ENCODE measurements at regions not wholly inside any gene's neighbourhood (a gene's known extent, or its start where the extent isn't known, plus 50 kb on each side); places are given as distances from the start of the nearest gene placed in this dataset.

DNA sequence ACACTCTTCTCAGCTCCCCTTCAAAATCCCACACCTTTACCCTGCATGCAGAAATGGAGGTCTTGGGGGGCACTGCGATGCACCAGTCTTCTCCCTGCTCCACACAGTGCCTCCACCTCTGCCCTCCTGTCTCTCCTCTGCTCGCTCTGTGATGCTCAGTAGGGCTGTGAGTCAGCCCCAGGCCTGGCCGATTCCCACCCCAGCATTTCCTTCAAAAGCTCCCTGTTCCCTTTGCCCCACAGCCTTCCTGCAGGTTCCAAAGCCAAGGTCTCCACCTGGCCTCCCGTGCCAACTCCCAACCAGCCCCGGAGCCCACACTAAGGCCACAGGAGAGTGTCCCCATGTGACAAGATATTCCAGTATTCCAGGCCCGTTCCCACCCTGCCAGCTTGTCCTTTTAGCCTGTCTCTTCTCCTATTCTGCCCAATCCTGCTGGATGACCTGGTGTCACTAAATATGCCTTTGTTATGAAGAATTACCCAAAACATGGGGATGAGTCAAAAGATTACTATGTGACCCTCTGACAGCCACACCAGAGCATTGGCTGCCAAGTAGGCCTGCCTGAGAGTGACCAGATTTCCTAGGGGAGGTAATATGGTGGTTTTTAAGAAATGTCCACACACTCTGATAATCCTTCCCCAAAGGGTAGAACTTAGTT is 118.9 kb upstream of the NXT1 start:
- no peak for DNase-seq (ENCODE audit: low spot score)

DNA sequence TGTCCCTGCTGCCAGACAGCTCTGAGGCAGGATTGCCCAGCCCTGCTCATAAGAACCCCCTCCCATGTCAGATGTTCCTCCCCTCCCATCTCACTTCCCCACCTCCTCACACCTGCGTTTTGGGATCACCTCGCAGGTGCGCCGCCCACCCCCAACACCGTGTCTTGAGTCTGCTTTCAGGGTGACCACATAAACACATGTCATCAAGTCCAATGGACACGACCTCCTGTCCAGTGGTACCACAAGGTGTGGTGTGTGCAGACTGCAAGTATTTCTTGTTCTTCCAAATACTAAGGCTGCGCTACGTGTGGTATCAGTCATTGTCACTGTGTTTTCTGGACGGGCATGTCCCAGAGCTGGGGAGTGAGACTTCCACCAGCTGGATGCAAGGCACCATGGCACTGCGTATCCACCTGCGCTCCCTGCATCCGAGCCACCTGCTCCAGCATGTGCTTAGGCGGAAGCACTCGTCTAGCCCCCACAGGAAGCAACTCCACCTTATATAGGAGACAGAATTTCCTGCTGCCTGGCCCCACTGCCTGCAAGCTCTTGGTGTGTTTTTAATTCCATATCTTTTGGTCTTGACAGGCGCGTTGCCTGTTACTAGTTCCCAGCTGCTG is 119.7 kb upstream of the NXT1 start:
- DNase-seq (ENCODE audit: low spot score), result no peak

DNA sequence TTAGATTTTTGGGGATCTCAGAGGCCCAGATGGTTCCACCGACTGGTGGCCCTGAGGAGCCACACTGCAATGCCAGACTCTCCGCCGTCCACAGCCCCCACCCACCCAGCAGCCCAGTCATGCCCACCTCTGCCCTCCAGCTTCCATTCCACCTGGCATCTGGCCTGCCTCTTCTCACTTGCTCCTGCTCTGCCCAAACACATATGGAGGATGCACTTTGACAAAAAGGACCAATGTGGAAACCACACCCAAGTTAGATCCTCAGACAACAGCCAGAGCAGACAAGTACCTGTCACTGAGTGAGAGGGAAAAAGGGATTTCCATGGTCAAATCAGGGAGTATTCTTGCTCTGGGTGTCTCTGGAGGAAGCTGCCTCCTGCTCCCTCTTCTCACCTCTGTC is 120.6 kb upstream of the NXT1 start:
- no peak for DNase-seq (ENCODE audit: low spot score)

DNA sequence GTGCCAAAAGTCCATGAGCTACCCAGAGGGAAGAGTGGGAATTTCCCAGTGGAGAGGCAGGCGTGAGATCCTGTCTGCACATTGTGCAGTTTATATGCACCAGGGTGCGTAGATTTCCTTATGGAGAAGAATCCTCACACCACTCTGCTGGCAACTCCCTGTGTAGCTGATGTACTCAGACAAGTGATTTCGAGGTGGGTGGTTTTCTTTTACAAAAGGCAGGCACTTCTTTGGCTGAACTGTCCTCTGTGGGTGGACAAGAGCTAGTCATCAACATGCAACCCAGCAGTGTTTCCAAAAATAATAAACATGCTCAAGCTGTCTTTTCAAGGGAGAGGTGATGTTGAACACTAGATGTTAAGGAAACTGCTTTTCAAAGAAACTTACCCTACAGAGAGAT is 121.7 kb upstream of the NXT1 start:
- peak; percentile 58 for DNase-seq (ENCODE audit: low spot score)

DNA sequence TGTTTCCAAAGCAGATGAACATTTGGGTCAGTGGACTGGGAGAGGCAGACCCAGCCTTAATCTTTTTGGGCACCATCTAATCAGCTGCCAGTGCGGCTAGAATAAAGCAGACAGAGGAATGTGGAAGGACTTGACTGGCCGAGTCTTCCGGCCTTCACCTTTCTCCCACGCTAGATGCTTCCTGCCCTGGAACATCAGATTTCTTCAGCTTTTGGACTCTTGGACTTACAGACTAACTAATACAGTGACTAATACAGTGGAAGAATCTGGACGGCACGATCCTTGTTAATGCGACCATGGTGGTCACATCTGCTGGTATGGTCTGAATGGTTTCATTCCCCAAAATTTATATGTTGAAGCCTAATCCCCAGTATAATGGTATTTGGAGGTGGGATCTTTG is 122.6 kb upstream of the NXT1 start:
- DNase-seq (ENCODE audit: low spot score), result no peak

DNA sequence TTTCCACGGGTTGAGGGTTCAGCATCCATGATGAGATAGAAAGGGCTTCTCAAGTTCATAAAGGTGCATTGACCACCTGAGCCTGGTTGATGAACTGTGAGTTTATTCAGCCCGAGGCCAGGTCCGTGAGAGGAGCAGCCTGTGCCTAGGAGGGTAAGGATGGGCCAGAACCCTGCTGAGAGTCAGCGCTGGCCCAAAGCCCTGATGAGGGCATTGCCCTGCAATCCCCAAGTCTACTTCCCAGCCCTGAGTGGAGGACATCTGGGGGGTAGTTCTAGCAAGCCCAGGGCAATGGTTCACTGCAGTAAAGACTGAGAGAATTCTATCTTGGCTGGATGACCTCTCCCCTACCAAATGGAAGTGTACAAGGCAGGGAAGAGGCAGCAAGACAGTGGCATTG is 123.3 kb upstream of the NXT1 start:
- DNase-seq (ENCODE audit: low spot score), result no peak

DNA sequence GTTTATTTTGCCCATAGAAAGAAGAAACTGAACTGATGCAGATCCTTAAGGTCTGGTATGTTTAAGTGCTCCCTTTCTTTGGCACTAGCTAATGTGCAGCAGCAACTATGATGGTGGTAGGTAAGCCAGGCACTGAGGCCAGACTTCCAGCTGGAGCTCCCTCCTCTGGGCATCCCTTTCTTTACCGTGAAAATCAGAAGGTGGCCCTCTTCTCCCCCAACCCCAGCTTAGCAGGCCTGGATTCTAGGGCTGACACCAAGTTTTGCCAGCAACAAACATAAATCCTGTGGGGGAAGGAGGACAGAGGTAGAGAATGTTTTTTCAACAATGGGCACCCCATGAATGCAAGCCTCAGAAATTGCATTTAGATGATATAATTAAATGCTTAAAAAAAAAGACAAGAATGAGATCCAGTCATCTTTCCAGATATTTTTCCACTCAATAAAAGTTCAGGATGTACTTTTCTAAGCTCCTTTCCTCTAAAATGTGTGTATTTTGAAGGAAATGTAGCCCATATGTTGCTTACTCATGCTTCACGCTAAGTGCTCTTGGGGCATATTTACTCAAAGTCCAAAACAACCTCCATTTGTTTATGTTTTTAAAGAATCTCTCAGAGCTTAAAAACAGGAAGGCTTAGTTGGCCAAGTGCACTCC is 123.9 kb upstream of the NXT1 start:
- peak; percentile 76 for DNase-seq (ENCODE audit: low spot score)

DNA sequence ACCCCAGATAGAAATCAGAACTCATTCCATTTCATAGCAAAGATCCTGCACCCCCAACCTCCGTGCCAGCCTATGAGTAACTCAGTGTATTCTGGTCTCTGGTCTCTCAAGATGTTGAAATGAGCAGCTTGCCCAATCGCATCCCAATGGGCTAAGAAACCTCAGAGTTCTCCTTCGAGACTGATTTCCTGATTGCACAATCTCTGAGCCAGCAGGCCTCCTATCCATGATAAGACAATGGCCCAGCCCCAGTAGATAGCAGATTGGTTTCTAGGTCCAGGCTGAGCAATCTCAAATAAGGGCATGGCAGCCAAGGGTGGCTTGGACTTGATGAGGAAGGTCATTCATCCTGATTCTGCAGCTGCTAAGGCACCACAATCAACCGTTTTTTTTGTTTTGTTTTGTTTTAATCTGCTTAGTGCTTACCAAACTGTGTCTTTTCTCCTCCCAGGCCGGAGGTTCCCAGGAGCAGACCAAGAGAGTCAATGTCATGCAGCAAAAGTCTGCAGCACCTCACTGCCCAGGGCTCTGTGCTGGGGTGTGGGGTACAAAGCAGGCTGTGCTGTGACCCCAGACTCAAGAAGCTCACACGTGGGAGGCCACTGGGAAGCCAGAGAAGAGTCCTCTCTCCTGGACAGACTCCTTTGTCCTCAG is 125.1 kb upstream of the NXT1 start:
- DNase-seq (ENCODE audit: low spot score), result peak; percentile 90

DNA sequence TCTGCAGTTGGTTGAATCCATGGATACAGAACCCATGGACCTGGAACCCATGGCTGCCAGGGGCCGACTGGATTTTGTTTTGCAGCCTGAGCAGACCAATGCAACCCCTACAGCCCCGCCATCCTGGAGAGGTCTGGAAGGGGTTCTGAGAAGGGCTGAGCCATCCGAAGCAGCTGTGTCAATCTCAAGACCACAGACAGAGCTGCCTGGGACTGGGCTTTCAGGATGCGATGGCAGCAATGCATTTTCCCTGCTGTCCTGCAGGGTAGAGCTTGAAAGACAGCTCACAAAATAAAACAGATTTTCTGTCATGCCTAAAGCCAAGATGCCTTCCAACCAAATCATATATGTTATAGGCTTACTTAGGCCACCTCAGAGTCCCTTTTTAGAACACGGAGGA is 125.8 kb upstream of the NXT1 start:
- DNase-seq (ENCODE audit: low spot score), result no peak

DNA sequence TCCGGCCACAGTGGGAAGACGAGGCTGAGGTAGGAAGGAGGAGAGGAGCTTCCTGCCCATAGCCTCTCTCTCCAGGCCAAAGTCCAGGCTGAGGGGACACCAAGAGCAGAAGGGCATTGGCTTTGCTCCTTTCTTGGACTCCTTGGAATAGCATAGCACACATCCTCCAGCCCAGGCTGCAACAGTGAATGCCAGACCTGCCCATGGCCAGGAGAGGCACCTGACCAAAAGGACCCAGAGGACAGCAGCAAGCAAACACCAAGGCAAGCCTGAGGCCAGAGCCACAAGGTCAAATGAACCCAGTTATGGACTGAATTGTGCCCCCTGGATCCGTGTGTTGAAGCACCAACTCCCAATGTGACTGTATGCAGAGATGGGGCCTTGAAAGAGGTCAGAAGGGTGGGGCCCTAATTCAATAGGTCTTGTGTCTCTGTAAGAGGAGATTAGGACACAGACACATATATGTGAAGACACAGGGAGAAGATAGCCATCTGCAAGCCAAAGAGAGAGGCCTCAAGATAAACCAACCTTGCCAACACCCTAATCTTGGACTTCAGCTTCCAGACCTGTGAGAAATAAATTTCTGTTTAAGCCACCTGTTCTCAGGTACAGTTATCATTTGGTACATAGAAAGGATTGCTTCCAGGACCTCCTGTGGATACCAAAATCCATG is 126.5 kb upstream of the NXT1 start:
- DNase-seq (ENCODE audit: low spot score), result no peak

DNA sequence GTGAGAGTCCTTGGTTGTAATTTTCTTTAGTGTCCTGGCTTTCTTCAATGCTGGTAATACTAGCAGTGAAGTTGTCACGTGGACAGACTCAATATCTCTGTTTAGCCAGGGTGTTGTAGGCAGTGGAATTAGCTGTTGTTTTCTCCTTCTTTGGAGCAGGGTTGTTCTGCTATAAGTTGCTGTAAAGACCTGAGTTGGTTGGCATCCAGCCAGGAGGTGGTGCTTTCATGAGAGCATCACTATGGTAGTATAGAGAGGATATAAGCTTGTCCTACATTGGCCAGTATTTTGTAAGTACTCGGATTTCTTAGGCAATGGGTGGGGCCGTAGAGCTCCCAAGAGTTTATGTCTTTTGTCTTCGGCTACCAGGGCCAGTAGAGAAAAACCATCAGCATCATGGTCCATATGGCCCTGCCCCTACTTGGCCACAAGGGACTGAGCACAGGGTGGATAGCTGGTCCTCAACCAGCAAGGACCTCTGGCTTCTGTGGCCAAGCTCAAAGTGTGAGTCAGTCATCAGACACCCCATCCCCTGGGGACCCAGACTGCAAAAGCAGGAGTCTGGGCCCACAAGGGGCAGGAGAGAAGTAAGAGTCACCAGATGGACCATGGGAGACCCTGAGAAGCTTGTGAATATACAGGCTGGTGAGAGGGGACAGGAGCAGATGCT is 127.9 kb upstream of the NXT1 start:
- DNase-seq (ENCODE audit: low spot score), result no peak

DNA sequence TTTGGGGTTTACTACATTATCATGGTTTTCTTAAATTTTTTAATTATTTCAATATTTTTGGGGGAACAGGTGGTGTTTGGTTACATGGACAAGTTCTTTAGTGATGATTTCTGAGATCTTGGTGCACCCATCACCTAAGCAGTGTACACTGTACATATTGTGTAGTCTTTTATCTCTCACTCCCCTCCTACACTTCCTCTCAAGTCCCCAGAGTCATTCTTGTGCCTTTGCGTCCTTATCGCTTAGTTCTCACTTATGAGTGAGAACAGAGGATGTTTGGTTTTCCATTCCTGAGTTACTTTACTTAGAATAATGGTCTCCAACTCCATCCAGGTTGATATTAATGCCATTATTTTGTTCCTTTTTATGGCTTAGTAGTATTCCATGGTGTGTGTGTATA is 130.9 kb upstream of the CD93 start:
- no peak for DNase-seq (ENCODE audit: low spot score)

DNA sequence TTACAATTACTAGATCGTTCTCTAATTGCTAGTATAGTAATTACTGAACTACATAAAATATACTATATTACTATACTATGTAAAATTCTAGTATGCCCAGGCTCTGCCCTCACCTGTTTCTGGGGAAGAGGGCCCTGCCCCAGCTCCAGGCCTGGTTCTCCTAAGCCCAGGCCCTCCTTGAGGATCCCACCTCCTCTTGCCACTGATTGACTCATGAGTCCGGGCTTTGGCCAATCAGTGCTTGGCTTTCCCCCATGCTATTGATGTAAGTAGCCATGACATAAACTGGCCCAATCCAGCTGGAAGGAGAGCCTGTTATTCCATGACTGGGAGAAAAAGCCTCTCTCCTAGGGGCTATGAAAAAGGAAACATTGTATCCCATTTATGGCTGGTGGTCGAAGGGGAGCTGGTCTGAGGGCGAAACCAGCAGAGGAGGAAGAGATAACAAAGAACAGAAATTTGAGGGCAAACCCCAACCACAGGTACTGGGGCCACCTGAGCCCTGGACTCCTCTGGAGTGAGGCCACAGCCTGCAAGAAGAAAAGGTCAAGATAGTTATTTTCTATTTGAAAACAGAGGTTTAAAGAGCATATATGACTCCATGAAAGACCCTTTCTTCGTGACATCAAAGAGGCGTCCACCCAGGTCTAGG is 129.3 kb upstream of the CD93 start:
- no peak for DNase-seq (ENCODE audit: low spot score)

DNA sequence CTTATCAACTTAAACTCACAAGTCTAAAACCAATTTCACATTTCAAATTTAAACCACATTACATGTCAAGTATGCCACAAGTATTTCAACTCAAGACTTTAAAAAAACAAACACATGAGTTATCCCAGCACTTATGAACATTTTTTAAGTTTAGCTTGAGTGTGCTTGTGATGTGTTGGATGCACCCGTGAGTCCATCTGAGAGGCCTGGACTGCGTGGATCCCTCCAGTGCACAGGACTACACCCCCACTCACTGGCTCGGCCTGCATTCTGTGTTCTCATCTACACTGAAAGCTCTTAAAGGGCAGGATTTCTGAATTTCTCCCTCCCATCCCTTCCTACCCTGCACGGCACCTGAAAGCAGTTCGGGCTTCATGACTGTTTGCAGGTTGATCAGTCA is 128.8 kb upstream of the CD93 start:
- no peak for DNase-seq (ENCODE audit: low spot score)

DNA sequence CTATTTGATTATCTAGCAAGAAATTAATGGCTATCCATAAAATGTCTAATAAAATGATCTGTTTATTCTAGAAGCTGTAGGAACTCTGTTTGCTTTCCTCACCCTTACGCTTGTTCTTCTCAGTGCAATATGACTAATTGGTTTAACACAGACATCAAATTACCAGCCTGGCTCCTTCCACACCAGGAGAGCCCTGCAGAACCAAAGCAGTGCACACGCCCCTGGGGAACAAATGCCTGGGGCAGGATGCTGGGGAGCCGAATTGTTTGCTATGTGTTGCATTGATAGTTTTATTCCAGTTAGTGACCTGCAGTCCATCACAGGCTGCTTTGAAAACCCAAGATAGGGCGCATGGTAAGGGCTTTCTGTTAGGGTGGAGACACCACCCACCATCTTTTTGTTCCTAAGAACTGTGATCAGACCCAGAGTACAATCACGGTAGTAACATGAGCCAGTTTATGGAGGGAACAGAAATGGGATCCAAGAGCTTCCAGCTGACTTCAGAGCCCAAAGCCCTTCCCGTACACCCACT is 126.4 kb upstream of the CD93 start:
- no peak for DNase-seq (ENCODE audit: low spot score)

DNA sequence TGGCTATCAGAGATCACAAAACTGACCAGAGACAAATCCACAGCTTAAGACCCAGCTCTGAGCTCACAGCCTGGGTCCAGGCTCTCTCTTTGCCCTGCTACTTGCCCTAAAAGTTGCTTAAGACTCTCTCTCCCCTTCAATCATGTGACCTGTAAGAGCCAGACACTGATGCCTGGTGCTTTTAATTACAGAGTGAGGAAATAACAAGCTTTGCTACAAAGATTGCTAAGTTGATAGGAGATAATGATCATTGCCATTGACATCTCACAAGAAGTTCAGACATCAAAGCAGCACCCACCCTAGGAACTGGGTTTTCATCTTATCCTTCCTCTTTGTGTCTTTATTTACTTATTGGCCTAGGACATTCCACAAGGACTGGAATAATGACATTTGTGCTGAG is 125.9 kb upstream of the CD93 start:
- DNase-seq (ENCODE audit: low spot score), result no peak

DNA sequence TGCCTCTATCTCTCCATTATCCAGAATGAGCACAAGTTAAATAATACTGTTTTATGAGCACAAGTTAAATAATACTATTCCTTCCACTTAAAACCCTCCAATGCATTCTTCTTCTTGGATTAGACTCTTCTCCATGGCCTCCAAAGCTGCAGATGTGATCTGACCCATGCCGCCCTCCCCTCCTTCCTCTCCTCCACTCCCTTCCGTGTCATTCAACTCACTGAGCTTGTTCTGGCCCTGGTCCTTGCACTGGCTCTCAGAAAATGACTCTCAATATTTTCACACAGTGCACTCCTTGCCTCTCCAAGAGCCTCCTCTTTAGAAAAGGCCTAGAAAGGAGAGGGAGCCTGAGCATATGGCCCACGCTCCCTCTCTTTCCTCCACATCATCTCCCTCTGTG is 125.0 kb upstream of the CD93 start:
- DNase-seq (ENCODE audit: low spot score), result no peak

DNA sequence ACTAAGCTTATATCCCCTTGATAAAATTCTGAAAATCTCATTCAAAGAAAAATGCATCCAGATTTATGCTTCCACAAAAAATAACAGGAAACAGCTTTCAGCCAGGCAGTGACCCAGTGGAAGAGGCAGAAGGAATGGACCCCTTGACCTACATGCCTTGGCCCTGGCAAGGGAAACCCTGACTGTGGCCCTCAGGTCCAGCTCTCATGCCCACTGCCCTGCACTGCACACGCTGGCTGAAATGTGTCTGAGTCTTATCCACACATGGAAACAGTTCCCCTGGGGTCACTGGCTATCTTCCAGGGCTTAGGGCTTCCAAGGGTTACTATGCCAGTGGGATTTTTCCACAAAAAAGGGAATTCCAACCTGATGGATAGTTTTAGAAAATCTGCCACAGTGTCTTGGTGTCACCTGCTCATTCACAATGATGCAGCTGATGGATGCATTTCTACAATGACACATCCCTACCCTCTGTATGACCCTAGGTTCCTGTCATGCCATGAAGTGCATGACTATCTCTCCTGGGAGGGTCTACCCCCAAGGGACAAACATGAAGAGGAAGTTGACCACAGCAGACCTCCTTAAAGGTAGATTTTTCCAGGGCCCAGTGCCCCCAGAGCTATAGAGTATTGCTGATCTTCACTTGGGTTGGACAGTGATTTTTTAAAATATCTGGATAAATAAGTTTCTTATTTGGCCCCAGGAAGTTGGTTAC is 121.9 kb upstream of the CD93 start:
- DNase-seq (ENCODE audit: low spot score), result no peak

DNA sequence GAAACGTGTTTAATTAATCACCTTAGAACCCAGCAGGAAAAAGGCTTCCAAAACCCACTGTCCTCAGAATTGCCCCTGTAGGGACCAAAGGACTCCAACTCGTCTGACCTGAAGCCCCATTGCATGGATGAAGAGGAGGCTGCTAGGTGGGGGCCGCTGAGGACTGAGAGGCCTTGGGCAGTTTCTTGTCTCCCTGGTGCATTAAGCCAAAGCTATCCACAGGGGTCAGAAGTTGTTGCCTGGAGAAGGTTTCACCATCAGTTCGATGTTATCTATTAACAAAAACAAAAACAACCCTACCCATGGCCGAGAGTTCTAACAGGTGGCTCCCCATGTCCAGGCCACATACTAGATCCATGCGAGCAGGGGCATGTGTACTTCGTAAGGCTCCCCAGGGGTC is 120.9 kb upstream of the CD93 start:
- DNase-seq (ENCODE audit: low spot score), result no peak

DNA sequence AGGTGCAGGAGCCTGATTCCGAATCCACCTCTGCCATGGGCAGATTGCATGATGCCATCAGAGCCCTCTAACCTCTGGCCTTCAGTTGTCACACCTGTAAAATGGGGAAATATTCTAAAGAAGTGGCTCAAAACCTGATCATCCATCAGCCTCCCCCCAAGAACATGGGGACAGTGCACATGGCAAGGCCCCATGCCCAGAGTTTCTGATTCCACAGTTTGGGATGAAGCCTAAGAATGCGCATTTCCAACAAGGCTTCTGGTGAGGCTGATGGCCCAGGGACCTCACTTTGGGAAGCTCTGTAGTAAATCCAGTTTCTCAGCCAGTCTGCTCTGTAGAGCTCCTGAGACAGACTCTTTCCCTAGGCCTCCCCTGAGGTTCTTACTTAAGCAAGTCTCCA is 119.9 kb upstream of the CD93 start:
- DNase-seq (ENCODE audit: low spot score), result no peak
